ENCODE measurements at regions not wholly inside any gene's neighbourhood (a gene's known extent, or its start where the extent isn't known, plus 50 kb on each side); places are given as distances from the start of the nearest gene placed in this dataset.

GRCh38 chr12:67506739-67507138, 141.8 kb upstream of the DYRK2 start:
- ATAC-seq (no peak), FAIRE-seq (no peak), DNase-seq (ENCODE audit: low read depth, low spot score) (no peak)
- no peaks in the 10 kb centered on the region for H3K79me2 ChIP-seq (ENCODE audit: control insufficient read depth, insufficient read depth, low read length)
- SMC1A ChIA-PET (ENCODE audit: uncharacterized antibody, unreplicated experiment): no interaction called here
- no peaks in the 10 kb centered on the region; a peak in 1 of 4 replicates for H3K27me3 ChIP-seq (replicated peaks in 1 of 2; ENCODE audit: control insufficient read depth in 2 of 2, insufficient read depth in 2 of 2, low read length in 1 of 2)
- in situ Hi-C loops (cut with MboI): no loop called here
- no peaks in the 10 kb centered on the region for H4K20me1 ChIP-seq (ENCODE audit: control insufficient read depth, insufficient read depth)
- no peak overlapping the region for H3K9ac ChIP-seq (ENCODE audit: control insufficient read depth, insufficient read depth, low read length)
- WGBS (ENCODE audit: insufficient coverage, insufficient replicate concordance, low lambda C conversion rate, missing lambda C conversion rate): 62% methylated on average over 3 of the region's 3 CpGs
- H3K4me1 ChIP-seq (ENCODE audit: control insufficient read depth, insufficient read depth, low read length): no peaks in the 10 kb centered on the region
- H3K36me3 ChIP-seq (ENCODE audit: control insufficient read depth in 2 of 2, insufficient read depth in 2 of 2, low read length in 1 of 2): no peaks in the 10 kb centered on the region
- no peaks in the 10 kb centered on the region for H3K9me3 ChIP-seq (replicated peaks; ENCODE audit: control insufficient read depth, insufficient read depth, low read length)
- CTCF ChIA-PET: no interaction called here
- no peak overlapping the region for H3K4me2 ChIP-seq (ENCODE audit: control insufficient read depth, insufficient read depth)
- no peak overlapping the region for H3K27ac ChIP-seq (ENCODE audit: control insufficient read depth, insufficient read depth)
- intact Hi-C loops (cut with micrococcal nuclease; ENCODE audit: unreplicated experiment): no loop called here
- TF ChIP-seq ATF7 (IDR thresholded peaks at IDR 0.05; ENCODE audit: low read depth): no peak
- TF ChIP-seq EP300 (IDR thresholded peaks at IDR 0.05; ENCODE audit: borderline replicate concordance in 1 of 2, control insufficient read depth in 1 of 2, low read depth in 2 of 2, low read length in 2 of 2): no peak
- no peak for TF ChIP-seq RAD51 (IDR thresholded peaks at IDR 0.05)
- no peak for TF ChIP-seq ZBTB40 (IDR thresholded peaks at IDR 0.05; ENCODE audit: borderline replicate concordance)
- TF ChIP-seq NR2F1 (conservative IDR thresholded peaks at IDR 0.05): no peak
- no TSS peak for BruUV-seq (replicated peaks)
- no peak overlapping the region for H2AFZ ChIP-seq (ENCODE audit: control insufficient read depth, low read depth, low read length)
- POLR2A ChIA-PET: no interaction called here
- RAD21 ChIA-PET (ENCODE audit: unreplicated experiment): no interaction called here
- no peak overlapping the region for H3K4me3 ChIP-seq

Measured in GM12878 (cell line).